Esophagus squamous epithelium (tissue), 5 donors: ENCODE measurements at regions not wholly inside any gene's neighbourhood (a gene's known extent, or its start where the extent isn't known, plus 50 kb on each side); places are given as distances from the start of the nearest gene placed in this dataset.

Experiments
- DNase-seq: peaks from one replicate; lab custom pipeline; 2025; lab: John Stamatoyannopoulos, UW
- H3K27ac ChIP-seq, 4 donors: fragments of 200-600 bp; sonication (generic); one replicate each; pipeline ENCODE4 v1.5.1; 2016 to 2019; ENCODE audit warnings: mild to moderate bottlenecking in 1 of 4
- H3K27me3 ChIP-seq, 4 donors: fragments of 200-600 bp; sonication (generic); 1 replicate in 3 of 4; 2 replicates in 1 of 4; pipeline versions ENCODE4 v1.5.1 to v1.6.0; 2017 to 2021; ENCODE audit warnings: antibody characterized with exemption in 1 of 4
- H3K36me3 ChIP-seq, 3 donors: fragments of 200-600 bp; sonication (generic); one replicate each; pipeline ENCODE4 v1.5.1; 2016 to 2019
- H3K4me1 ChIP-seq, 3 donors: fragments of 200-600 bp; sonication (generic); one replicate each; pipeline ENCODE4 v1.5.1; 2017 to 2019
- H3K4me3 ChIP-seq, 4 donors: fragments of 200-600 bp; sonication (generic); 1 replicate in 3 of 4; 2 replicates in 1 of 4; pipeline ENCODE4 v1.5.1; 2016 to 2019; ENCODE audit warnings: mild to moderate bottlenecking in 2 of 4, moderate library complexity in 1 of 4
- H3K9me3 ChIP-seq, 3 donors: fragments of 200-600 bp; sonication (generic); one replicate each; pipeline ENCODE4 v1.5.1; 2016 to 2019
- POLR2A ChIP-seq, 4 donors: fragments of 450-650 bp; IDR thresholded peaks; one replicate each; pipeline ENCODE4 v1.6.1; 2017; ENCODE audit warnings: antibody characterized with exemption in 4 of 4, mild to moderate bottlenecking in 4 of 4, moderate library complexity in 3 of 4
- WGBS, 2 donors: methylation state at CpG; one replicate each; pipeline ENCODE4 v1.1.5; 2018; 5-methylcytosine and 5-hydroxymethylcytosine counted together
- intact Hi-C: fragments of 100-400 bp; cut with DNase I; formaldehyde crosslinking; loops from one replicate; pipeline ENCODE4 v1.15.0; 2022
- TF ChIP-seq, protein P1 (sequence below), 6 experiments: fragments of 450-650 bp in 4 of 6; fragments of 200-600 bp in 2 of 6; sonication (generic) in 2 of 6; IDR thresholded peaks; one replicate each; pipeline ENCODE4 v1.5.1; 2016 to 2019; ENCODE audit warnings: antibody characterized with exemption in 6 of 6, mild to moderate bottlenecking in 4 of 6, moderate library complexity in 4 of 6
- donor health status: DM: yes; HTN: yes; CAD: no.

DNA sequence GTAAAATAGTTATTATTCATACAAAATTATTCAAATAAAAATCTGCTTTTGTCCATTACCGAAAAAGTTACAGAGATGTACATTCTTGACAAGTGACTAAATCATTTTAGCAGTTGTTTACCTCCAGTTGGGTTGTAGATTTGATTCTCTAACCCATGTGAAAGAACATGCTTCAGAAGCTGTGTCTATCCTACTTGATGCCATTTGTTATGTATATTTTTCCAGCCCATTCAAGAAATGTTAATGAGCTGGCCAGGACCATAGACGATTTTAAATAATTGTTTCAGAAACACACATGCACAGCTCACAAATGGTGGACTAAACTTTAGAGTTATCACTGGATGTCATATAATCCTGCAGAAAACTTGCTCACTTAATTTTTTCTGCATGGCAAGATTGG, 391.1 kb upstream of the REG3G start:
- no peaks in the 10 kb centered on the region for H3K9me3 ChIP-seq
- intact Hi-C loops, result no loop called here
- no peaks in the 10 kb centered on the region for H3K4me1 ChIP-seq
- no peaks in the 10 kb centered on the region for H3K27me3 ChIP-seq
- H3K27ac ChIP-seq, result no peak overlapping the region
- WGBS, 2 donors, result 45 to 68% methylated on average over 2 of the region's 2 CpGs
- H3K4me3 ChIP-seq, result no peak overlapping the region
- H3K36me3 ChIP-seq, result no peaks in the 10 kb centered on the region
- TF ChIP-seq POLR2A (IDR thresholded peaks at IDR 0.05), result no peak
- TF ChIP-seq, protein P1, sequence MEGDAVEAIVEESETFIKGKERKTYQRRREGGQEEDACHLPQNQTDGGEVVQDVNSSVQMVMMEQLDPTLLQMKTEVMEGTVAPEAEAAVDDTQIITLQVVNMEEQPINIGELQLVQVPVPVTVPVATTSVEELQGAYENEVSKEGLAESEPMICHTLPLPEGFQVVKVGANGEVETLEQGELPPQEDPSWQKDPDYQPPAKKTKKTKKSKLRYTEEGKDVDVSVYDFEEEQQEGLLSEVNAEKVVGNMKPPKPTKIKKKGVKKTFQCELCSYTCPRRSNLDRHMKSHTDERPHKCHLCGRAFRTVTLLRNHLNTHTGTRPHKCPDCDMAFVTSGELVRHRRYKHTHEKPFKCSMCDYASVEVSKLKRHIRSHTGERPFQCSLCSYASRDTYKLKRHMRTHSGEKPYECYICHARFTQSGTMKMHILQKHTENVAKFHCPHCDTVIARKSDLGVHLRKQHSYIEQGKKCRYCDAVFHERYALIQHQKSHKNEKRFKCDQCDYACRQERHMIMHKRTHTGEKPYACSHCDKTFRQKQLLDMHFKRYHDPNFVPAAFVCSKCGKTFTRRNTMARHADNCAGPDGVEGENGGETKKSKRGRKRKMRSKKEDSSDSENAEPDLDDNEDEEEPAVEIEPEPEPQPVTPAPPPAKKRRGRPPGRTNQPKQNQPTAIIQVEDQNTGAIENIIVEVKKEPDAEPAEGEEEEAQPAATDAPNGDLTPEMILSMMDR (IDR thresholded peaks at IDR 0.05), result no peak
- no peak for DNase-seq

DNA sequence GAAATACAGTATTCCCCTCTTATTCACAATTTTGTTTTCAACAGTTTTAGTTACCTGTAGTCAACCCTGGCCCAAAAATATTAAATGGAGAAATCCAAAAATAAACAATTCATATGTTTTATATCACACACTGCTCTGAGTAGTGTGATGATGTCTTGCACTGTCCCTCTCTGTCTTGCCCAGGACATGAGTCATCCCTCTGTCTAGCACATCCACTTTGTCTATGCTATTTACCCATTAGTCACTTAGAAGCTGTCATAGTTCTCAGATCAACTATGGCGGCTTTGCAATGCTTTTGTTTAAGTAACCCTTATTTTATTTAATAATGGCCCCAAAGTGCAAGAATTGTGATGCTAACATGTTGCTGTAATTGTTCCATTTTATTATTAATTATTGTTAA, 380.6 kb upstream of the REG3G start:
- WGBS, 2 donors, result 71 to 76% methylated on average over 1 of the region's 1 CpG
- Histone ChIP-seq H3K27me3 (no peaks in the 10 kb centered on the region), H3K4me3 (no peak overlapping the region), H3K4me1 (no peaks in the 10 kb centered on the region), H3K9me3 (no peaks in the 10 kb centered on the region), H3K36me3 (no peaks in the 10 kb centered on the region), H3K27ac (no peak overlapping the region)
- no peak for DNase-seq
- intact Hi-C loops, result no loop called here
- TF ChIP-seq POLR2A (IDR thresholded peaks at IDR 0.05), result no peak
- TF ChIP-seq, protein P1 (IDR thresholded peaks at IDR 0.05), result no peak

DNA sequence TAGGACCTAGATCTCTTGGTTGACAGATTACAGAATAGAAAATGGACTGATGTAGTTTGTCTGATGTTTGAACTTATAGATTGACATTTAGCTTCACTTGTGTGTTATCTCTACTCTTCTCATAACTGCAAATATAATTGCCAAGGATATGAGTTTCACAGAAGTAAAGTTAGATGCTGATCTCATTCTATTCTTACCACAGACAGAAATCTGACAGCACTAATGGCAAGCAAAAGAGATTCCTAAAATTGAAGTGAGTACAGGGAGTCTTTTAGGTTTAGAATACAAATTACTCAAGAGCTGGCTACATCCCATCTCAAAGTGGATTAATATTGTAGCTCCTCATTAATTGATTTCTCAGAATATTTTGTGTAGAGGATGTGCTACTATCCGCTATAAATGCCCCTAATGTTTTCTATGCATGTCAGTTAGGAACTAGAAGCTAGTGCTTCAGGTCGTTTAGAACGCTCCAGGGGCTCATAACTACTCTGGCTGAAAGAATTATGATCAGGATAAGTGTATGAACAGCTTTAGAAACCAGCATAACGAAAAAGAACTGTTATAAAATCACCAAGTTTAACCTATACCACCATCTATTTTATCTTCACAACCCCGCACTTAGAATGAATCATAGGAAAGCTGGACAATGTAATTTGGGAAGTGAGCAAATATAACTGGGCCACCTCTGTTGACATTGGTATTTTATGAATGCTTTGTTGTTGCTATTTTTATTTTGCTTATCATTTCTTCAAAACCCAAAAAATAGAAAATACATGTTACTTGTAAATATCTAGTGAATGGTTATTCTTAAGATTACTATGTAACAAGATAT, 378.8 kb upstream of the REG3G start:
- intact Hi-C loops, result no loop called here
- WGBS, 2 donors, result 56 to 59% methylated on average over 5 of the region's 5 CpGs
- no peaks in the 10 kb centered on the region for H3K27me3 ChIP-seq
- no peaks in the 10 kb centered on the region for H3K4me1 ChIP-seq
- no peak for DNase-seq
- no peak overlapping the region for H3K4me3 ChIP-seq
- peaks cover 0 to 3% (median 0%) of the 10 kb centered on the region in 3 donors for H3K9me3 ChIP-seq
- H3K27ac ChIP-seq, result no peak overlapping the region
- no peaks in the 10 kb centered on the region for H3K36me3 ChIP-seq
- TF ChIP-seq, protein P1 (IDR thresholded peaks at IDR 0.05), result no peak
- TF ChIP-seq POLR2A (IDR thresholded peaks at IDR 0.05), result no peak

DNA sequence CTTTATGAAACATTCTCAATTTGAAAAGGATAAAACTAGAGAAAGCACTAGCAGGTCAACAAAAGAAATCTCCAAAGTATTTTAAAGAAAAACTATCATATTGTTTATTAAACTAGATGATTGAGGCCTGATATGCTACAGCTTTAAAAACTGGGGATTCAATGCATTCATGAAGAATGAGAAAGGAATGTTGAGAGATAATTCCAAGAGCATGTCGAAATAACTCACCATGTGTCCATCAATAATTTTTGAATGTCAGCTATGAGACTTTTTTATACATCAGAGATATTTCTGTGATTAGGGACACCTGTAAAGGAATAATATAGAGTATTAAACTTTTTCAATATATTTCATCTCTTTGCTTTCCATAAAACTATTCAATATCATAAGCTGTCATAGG, 376.9 kb upstream of the REG3G start:
- TF ChIP-seq, protein P1 (IDR thresholded peaks at IDR 0.05), result no peak
- no peak for TF ChIP-seq POLR2A (IDR thresholded peaks at IDR 0.05)
- no peak overlapping the region for H3K27ac ChIP-seq

DNA sequence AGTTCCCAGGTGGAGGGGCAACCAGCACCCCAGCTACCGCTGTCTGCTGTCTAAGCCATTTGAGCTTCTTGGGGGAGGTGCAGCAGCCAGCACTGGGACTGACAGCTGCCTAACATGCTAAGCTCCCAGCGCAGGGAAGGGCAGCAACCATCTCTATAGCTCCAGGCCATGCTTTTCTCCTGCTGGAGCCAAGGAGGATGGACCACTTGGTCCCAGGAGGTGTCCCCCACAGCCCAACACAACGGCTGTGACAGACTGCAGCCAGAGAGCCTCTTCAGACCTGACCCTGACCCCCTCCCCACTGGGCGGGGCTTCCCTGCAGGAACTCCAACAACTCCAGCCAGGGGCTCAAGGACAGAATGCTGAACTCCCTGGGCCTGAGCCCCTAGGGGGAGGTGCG, 370.6 kb upstream of the REG3G start:
- peaks cover 0 to 27% (median 3%) of the 10 kb centered on the region in 3 donors for H3K9me3 ChIP-seq
- H3K27ac ChIP-seq, result no peak overlapping the region
- H3K4me3 ChIP-seq, result no peak overlapping the region
- TF ChIP-seq, protein P1 (IDR thresholded peaks at IDR 0.05), result no peak
- no peak for TF ChIP-seq POLR2A (IDR thresholded peaks at IDR 0.05)
- no peaks in the 10 kb centered on the region for H3K27me3 ChIP-seq
- 65% methylated on average over 2 of the region's 5 CpGs; no CpG with 5 or more reads in 1 of the 2 donors for WGBS, 2 donors
- no peaks in the 10 kb centered on the region for H3K4me1 ChIP-seq
- DNase-seq, result no peak
- H3K36me3 ChIP-seq, result no peaks in the 10 kb centered on the region
- intact Hi-C loops, result no loop called here

More for the DNA sequence above, 376.9 kb upstream of the REG3G start:
- peaks cover 0 to 10% (median 3%) of the 10 kb centered on the region in 3 donors for H3K9me3 ChIP-seq
- DNase-seq, result no peak
- no peaks in the 10 kb centered on the region for H3K4me1 ChIP-seq
- no peaks in the 10 kb centered on the region for H3K36me3 ChIP-seq
- intact Hi-C loops, result no loop called here
- H3K4me3 ChIP-seq, result no peak overlapping the region
- WGBS, 2 donors, result 49 to 62% methylated on average over 1 of the region's 1 CpG
- H3K27me3 ChIP-seq, result no peaks in the 10 kb centered on the region
